ENCODE measurements at regions not wholly inside any gene's neighbourhood (a gene's known extent, or its start where the extent isn't known, plus 50 kb on each side); places are given as distances from the start of the nearest gene placed in this dataset.

- TF ChIP-seq KDM1A (IDR thresholded peaks at IDR 0.05; ENCODE audit: borderline replicate concordance) (no peak), POLR2AphosphoS2 (IDR thresholded peaks at IDR 0.05; ENCODE audit: low read depth, low read length) (no peak), BRCA1 (IDR thresholded peaks at IDR 0.05; ENCODE audit: low read depth, low read length) (no peak)
Observed at GRCh38 chr13:40123962-40124632, 468.6 kb downstream of the COG6 start.
